A549 (cell line): ENCODE measurements at regions not wholly inside any gene's neighbourhood (a gene's known extent, or its start where the extent isn't known, plus 50 kb on each side); places are given as distances from the start of the nearest gene placed in this dataset.

Experiments
- ATAC-seq, 2 experiments: fragments of 200-7000 bp in 1 of 2; fragments of >200 bp in 1 of 2; cut with Nextera tagmentation in 1 of 2; cut with Tn5 transposase in 1 of 2; 3 replicates each; pipeline versions ENCODE4 v1.8.0 to v1.9.1; 2018 to 2020; ENCODE audit warnings: mild to moderate bottlenecking in 1 of 2, moderate library complexity in 1 of 2
- CTCF ChIA-PET: fragments of 300-600 bp; sonication (Branson Sonifier 250); formaldehyde crosslinking; extraction: SDS; loops from one replicate; lab custom pipeline; 2021; ENCODE audit warnings: antibody characterized with exemption, inconsistent platforms; lab: Yijun Ruan, JAX
- POLR2A ChIA-PET: fragments of 350-600 bp; formaldehyde crosslinking; extraction: SDS; loops from one replicate; lab custom pipeline; 2021; ENCODE audit warnings: antibody characterized with exemption, inconsistent platforms; lab: Yijun Ruan, JAX
- DNase-seq, 2 experiments: peaks; one replicate each; pipeline versions ENCODE4 v3.0.0 to v3.0.0-alpha.2; 2011 to 2016; ENCODE audit warnings: low read depth in 1 of 2, low spot score in 1 of 2
- FAIRE-seq: peaks from 2 replicates; lab custom pipeline; 2011; peaks lifted over from hg19 to GRCh38; lab: Jason Lieb, UNC
- H3K27ac ChIP-seq, 2 experiments: fragments of >200 bp; sonication (Bioruptor Twin); formaldehyde crosslinking; 3 replicates each; pipeline ENCODE4 v1.5.1; 2016 to 2017
- H3K4me1 ChIP-seq: fragments of >200 bp; sonication (Bioruptor Twin); formaldehyde crosslinking; 3 replicates; pipeline ENCODE4 v1.6.1; 2016
- H3K4me2 ChIP-seq: fragments of >200 bp; sonication (Bioruptor Twin); formaldehyde crosslinking; 3 replicates; pipeline ENCODE4 v1.6.1; 2016
- H3K4me3 ChIP-seq: fragments of >200 bp; sonication (Bioruptor Twin); formaldehyde crosslinking; 3 replicates; pipeline ENCODE4 v1.5.1; 2016
- H3K9me3 ChIP-seq: fragments of >200 bp; sonication (Bioruptor Twin); formaldehyde crosslinking; 3 replicates; pipeline ENCODE4 v1.6.1; 2016
- ATOH8 ChIP-seq: fragments of 250-450 bp; sonication (Bioruptor Pico); IDR thresholded peaks from 2 replicates; pipeline ENCODE4 v1.5.0; 2020; ENCODE audit warnings: low read depth, mild to moderate bottlenecking, moderate library complexity
- BCL3 ChIP-seq: fragments of >200 bp; sonication (Bioruptor Twin); formaldehyde crosslinking; IDR thresholded peaks from 3 replicates; pipeline ENCODE4 v1.6.1; 2016
- CBX2 ChIP-seq: fragments of 200-600 bp; sonication (generic); IDR thresholded peaks from 2 replicates; pipeline ENCODE4 v1.6.1; 2016; ENCODE audit warnings: low read depth, mild to moderate bottlenecking, borderline replicate concordance
- CEBPB ChIP-seq, 2 experiments: fragments of >200 bp in 1 of 2; sonication (Bioruptor Twin) in 1 of 2; formaldehyde crosslinking in 1 of 2; IDR thresholded peaks; 2 replicates each; pipeline ENCODE4 v1.6.1; 2012 to 2016
- CHD4 ChIP-seq: fragments of 200-600 bp; sonication (generic); IDR thresholded peaks from 2 replicates; pipeline ENCODE4 v1.6.1; 2016; ENCODE audit warnings: antibody characterized with exemption, mild to moderate bottlenecking, borderline replicate concordance
- CTCF ChIP-seq: fragments of >200 bp; sonication (Bioruptor Twin); formaldehyde crosslinking; IDR thresholded peaks from 3 replicates; pipeline ENCODE4 v1.5.1; 2016
- E2F6 ChIP-seq: IDR thresholded peaks from 2 replicates; pipeline ENCODE4 v1.6.1; 2012; ENCODE audit warnings: low read depth, borderline replicate concordance
- EHF ChIP-seq: fragments of 250-450 bp; sonication (Bioruptor Pico); IDR thresholded peaks from 2 replicates; pipeline ENCODE4 v1.5.0; 2020; ENCODE audit warnings: mild to moderate bottlenecking
- EHMT2 ChIP-seq: fragments of 200-600 bp; sonication (generic); IDR thresholded peaks from 2 replicates; pipeline ENCODE4 v1.6.1; 2016; ENCODE audit warnings: antibody characterized with exemption, low read depth, mild to moderate bottlenecking, moderate library complexity
- FOXS1 ChIP-seq: fragments of 250-450 bp; sonication (Bioruptor Pico); IDR thresholded peaks from 2 replicates; pipeline ENCODE4 v1.5.0; 2020; ENCODE audit warnings: mild to moderate bottlenecking, moderate library complexity
- GATA3 ChIP-seq: IDR thresholded peaks from 2 replicates; pipeline ENCODE4 v1.6.1; 2012; ENCODE audit warnings: borderline replicate concordance
- HDAC2 ChIP-seq: fragments of 200-600 bp; sonication (generic); IDR thresholded peaks from 2 replicates; pipeline ENCODE4 v1.6.1; 2016
- HES2 ChIP-seq: fragments of >200 bp; sonication (Bioruptor Twin); formaldehyde crosslinking; IDR thresholded peaks from 2 replicates; pipeline ENCODE4 v1.6.1; 2016
- HOXB5 ChIP-seq: fragments of 250-450 bp; sonication (Bioruptor Pico); IDR thresholded peaks from 2 replicates; pipeline ENCODE4 v1.5.0; 2020; ENCODE audit warnings: mild to moderate bottlenecking, moderate library complexity
- KDM1A ChIP-seq: fragments of 200-600 bp; sonication (generic); IDR thresholded peaks from 2 replicates; pipeline ENCODE4 v1.6.1; 2016; ENCODE audit warnings: low read depth, mild to moderate bottlenecking
- KDM5A ChIP-seq: fragments of 200-600 bp; sonication (generic); IDR thresholded peaks from 2 replicates; pipeline ENCODE4 v1.6.1; 2016; ENCODE audit warnings: antibody characterized with exemption, mild to moderate bottlenecking
- MAFK ChIP-seq: fragments of 450-650 bp; IDR thresholded peaks from 2 replicates; pipeline ENCODE4 v1.6.1; 2014; ENCODE audit not compliant: partially characterized antibody
- NFE2L2 ChIP-seq: fragments of 150-350 bp; conservative IDR thresholded peaks from 2 replicates; pipeline ENCODE4 v1.6.1; 2014; ENCODE audit warnings: low read length
- NR3C1 ChIP-seq: fragments of >200 bp; sonication (Bioruptor Twin); formaldehyde crosslinking; IDR thresholded peaks from 3 replicates; pipeline ENCODE4 v1.6.1; 2017
- POLR2AphosphoS2 ChIP-seq: conservative IDR thresholded peaks from 2 replicates; pipeline ENCODE4 v1.6.1; 2012; ENCODE audit warnings: low read length, improper control_type of control experiment, inconsistent platforms
- RAD21 ChIP-seq, 2 experiments: fragments of >200 bp in 1 of 2; sonication (Bioruptor Twin) in 1 of 2; formaldehyde crosslinking in 1 of 2; IDR thresholded peaks in 1 of 2; conservative IDR thresholded peaks in 1 of 2; 2 replicates in 1 of 2; 3 replicates in 1 of 2; pipeline ENCODE4 v1.6.1; 2012 to 2018; ENCODE audit warnings: inconsistent platforms in 1 of 2
- RCOR1 ChIP-seq: fragments of 150-350 bp; IDR thresholded peaks from 2 replicates; pipeline ENCODE4 v1.6.1; 2014; ENCODE audit warnings: antibody characterized with exemption, low read length, low read depth
- RNF2 ChIP-seq: fragments of 200-600 bp; sonication (generic); IDR thresholded peaks from 2 replicates; pipeline ENCODE4 v1.6.1; 2016; ENCODE audit warnings: low read depth, mild to moderate bottlenecking, antibody characterized with exemption, moderate library complexity, borderline replicate concordance
- TFCP2L1 ChIP-seq: fragments of 250-450 bp; sonication (Bioruptor Pico); IDR thresholded peaks from 2 replicates; pipeline ENCODE4 v1.5.0; 2021; ENCODE audit warnings: mild to moderate bottlenecking
- ZNF302 ChIP-seq: fragments of 250-450 bp; sonication (Bioruptor Pico); IDR thresholded peaks from 2 replicates; pipeline ENCODE4 v1.9.0; 2021; ENCODE audit warnings: inconsistent platforms, mild to moderate bottlenecking, moderate library complexity
- WGBS: methylation state at CpG from one replicate; pipeline ENCODE4 v1.1.6; 2017; ENCODE audit errors: missing lambda C conversion rate; 5-methylcytosine and 5-hydroxymethylcytosine counted together

GRCh38 chr22:48643066-48643731 lies 1184.5 kb downstream of the BRD1 start:
- ChIA-PET CTCF (no interaction called here), POLR2A (no interaction called here)
- H3K9me3 ChIP-seq, result no peaks in the 10 kb centered on the region
- H3K4me2 ChIP-seq, result no peak overlapping the region
- WGBS, result 96% methylated on average over 11 of the region's 23 CpGs
- no peak overlapping the region for H3K27ac ChIP-seq
- no peak overlapping the region for H3K4me3 ChIP-seq
- no peak for TF ChIP-seq CEBPB (IDR thresholded peaks at IDR 0.05)
- no peak for TF ChIP-seq TFCP2L1 (CRISPR knock-in tag)
- no peak for TF ChIP-seq HES2
- TF ChIP-seq CBX2, result no peak
- TF ChIP-seq RCOR1, result no peak
- no peak for TF ChIP-seq KDM5A
- no peak for TF ChIP-seq ZNF302
- no peak for TF ChIP-seq NR3C1
- TF ChIP-seq RNF2, result no peak
- TF ChIP-seq KDM1A, result no peak
- no peak for TF ChIP-seq CTCF
- no peak for TF ChIP-seq EHMT2
- TF ChIP-seq POLR2AphosphoS2, result no peak
- TF ChIP-seq FOXS1 (CRISPR knock-in tag), result no peak
- no peak for TF ChIP-seq HDAC2
- no peak for TF ChIP-seq RAD21 (conservative IDR thresholded peaks at IDR 0.05 in 1 of 2, IDR thresholded peaks at IDR 0.05 in 1 of 2)
- TF ChIP-seq NFE2L2, result no peak
- TF ChIP-seq ATOH8 (CRISPR knock-in tag), result no peak
- DNase-seq, result no peak
- FAIRE-seq, result no peak
- H3K4me1 ChIP-seq, result no peaks in the 10 kb centered on the region
- no peak for ATAC-seq

GRCh38 chr22:48642550-48642949 lies 1185.1 kb downstream of the BRD1 start:
- WGBS, result 50% methylated on average over 1 of the region's 6 CpGs
- H3K4me2 ChIP-seq, result no peak overlapping the region
- H3K4me1 ChIP-seq, result no peaks in the 10 kb centered on the region
- DNase-seq (no peak), FAIRE-seq (no peak), ATAC-seq (no peak)
- POLR2A ChIA-PET, result no interaction called here
- no peaks in the 10 kb centered on the region for H3K9me3 ChIP-seq
- TF ChIP-seq CHD4 (no peak), EHMT2 (no peak), HOXB5 (CRISPR knock-in tag) (no peak), NFE2L2 (no peak), MAFK (no peak), NR3C1 (no peak), ZNF302 (no peak), FOXS1 (CRISPR knock-in tag) (no peak), EHF (CRISPR knock-in tag) (no peak), RCOR1 (no peak), GATA3 (no peak), BCL3 (no peak), E2F6 (no peak)
- no peak overlapping the region for H3K27ac ChIP-seq
- H3K4me3 ChIP-seq, result no peak overlapping the region
- CTCF ChIA-PET, result no interaction called here
